ENCODE measurements at regions not wholly inside any gene's neighbourhood (a gene's known extent, or its start where the extent isn't known, plus 50 kb on each side); places are given as distances from the start of the nearest gene placed in this dataset.

DNA sequence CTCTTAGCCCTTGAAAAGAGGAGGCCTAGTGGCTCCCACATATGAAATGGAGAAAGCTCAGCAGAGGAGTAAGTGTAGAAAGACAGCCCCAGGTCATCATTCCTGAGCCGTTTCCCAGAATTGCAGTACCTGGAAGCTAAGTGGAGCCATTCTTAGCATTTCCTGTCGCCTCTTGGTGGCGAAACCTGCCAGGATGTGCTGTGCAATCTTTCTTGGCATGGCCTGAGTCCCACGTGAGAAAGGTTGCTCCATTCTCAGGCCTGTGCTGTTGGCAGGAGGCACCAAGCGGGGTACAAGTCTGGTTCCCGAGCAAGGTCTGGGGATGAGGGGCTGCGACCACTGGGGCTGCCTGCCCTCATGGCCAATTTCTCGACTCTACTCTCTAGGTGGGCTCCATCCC is 207.2 kb upstream of the TPM1 start:
- TF ChIP-seq CTCF (IDR thresholded peaks at IDR 0.05) = no peak
- DNase-seq (ENCODE audit: low spot score in 2 of 2) = no peak
- H3K4me3 ChIP-seq = no peak overlapping the region
- no peaks in the 10 kb centered on the region for H3K4me1 ChIP-seq
- H3K36me3 ChIP-seq = peaks cover 66 to 67% of the 10 kb centered on the region in 2 donors
- H3K27me3 ChIP-seq = no peaks in the 10 kb centered on the region
- no peak overlapping the region for H3K27ac ChIP-seq
- intact Hi-C loops (cut with DNase I) = no loop called here
- H3K9me3 ChIP-seq = no peaks in the 10 kb centered on the region

DNA sequence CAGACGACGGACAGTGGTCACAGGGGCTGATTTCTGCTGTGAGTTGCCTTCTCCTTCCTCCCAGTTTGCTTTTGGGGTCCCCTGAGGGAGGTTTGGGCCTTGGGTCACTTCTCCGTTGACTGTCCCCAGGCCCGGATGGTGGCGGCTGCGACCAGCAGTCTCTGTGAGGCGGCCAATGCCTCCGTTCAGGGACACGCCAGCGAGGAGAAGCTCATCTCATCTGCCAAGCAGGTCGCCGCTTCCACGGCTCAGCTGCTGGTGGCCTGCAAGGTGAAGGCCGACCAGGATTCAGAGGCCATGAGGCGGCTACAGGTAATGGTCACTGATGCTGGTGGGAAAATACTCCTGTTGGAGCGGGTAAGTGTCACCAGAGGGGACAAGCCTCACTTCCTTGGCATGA is 206.8 kb upstream of the TPM1 start:
- H3K9me3 ChIP-seq = no peaks in the 10 kb centered on the region
- H3K4me1 ChIP-seq = no peaks in the 10 kb centered on the region
- H3K36me3 ChIP-seq = peaks cover 70 to 71% of the 10 kb centered on the region in 2 donors
- intact Hi-C loops (cut with DNase I) = no loop called here
- no peak for DNase-seq (ENCODE audit: low spot score in 2 of 2)
- no peaks in the 10 kb centered on the region for H3K27me3 ChIP-seq
- no peak overlapping the region for H3K4me3 ChIP-seq
- TF ChIP-seq CTCF (IDR thresholded peaks at IDR 0.05) = no peak
- no peak overlapping the region for H3K27ac ChIP-seq

DNA sequence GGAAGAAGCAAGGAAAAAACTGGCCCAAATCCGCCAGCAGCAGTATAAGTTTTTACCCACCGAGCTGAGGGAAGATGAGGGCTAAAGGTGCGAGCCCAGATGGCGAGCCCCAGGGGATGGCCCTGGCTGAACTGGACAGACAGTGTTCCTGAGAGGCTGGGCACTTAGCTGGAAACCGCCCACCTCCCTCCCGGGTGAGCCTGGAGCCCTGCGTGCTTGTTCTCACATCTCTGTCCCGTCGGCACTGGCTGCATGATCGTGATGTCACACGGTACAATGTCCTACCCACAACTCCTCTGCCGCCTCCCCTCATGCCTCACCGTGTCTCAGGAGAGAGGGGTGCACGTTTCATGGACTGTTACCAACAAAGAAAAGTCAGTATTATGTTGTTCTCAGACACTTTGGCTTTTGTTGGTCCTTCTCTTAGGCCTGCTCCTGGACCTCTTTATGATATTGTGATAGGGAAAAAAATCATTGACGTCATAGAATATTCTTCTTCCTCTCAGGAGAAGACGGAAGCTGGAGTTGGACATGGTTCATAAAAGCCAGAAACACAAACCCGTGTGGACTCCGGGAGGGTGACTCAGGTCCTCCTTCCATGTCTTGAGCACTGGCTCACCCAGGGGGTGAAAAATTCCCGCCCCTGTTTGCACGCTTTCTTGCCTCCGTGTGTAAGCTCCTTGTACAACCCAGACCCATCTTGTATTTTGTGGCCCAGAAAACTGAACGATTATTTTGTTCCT is 201.8 kb upstream of the TPM1 start:
- no peaks in the 10 kb centered on the region for H3K27me3 ChIP-seq
- no peaks in the 10 kb centered on the region for H3K4me1 ChIP-seq
- DNase-seq (ENCODE audit: low spot score in 2 of 2) = no peak
- H3K36me3 ChIP-seq = peaks cover 52 to 55% of the 10 kb centered on the region in 2 donors
- no peak for TF ChIP-seq CTCF (IDR thresholded peaks at IDR 0.05)
- no peak overlapping the region for H3K4me3 ChIP-seq
- H3K27ac ChIP-seq = no peak overlapping the region
- H3K9me3 ChIP-seq = no peaks in the 10 kb centered on the region
- intact Hi-C loops (cut with DNase I) = no loop called here

- no peak for DNase-seq (ENCODE audit: low spot score in 2 of 2)
- Histone ChIP-seq H3K9me3 (no peaks in the 10 kb centered on the region), H3K4me1 (no peaks in the 10 kb centered on the region), H3K27ac (no peak overlapping the region), H3K36me3 (peaks cover 46 to 50% of the 10 kb centered on the region in 2 donors), H3K4me3 (no peak overlapping the region), H3K27me3 (no peaks in the 10 kb centered on the region)
- TF ChIP-seq CTCF (IDR thresholded peaks at IDR 0.05) = no peak
- intact Hi-C loops (cut with DNase I) = no loop called here
Measured at GRCh38 chr15:62841269-62841628, 201.3 kb upstream of the TPM1 start.

GRCh38 chr15:62841891-62842559 is 200.5 kb upstream of the TPM1 start:
- no peak for TF ChIP-seq CTCF (IDR thresholded peaks at IDR 0.05)
- Histone ChIP-seq H3K9me3 (no peaks in the 10 kb centered on the region), H3K4me1 (no peaks in the 10 kb centered on the region), H3K27ac (no peak overlapping the region), H3K4me3 (no peak overlapping the region), H3K27me3 (no peaks in the 10 kb centered on the region), H3K36me3 (peaks cover 39 to 43% of the 10 kb centered on the region in 2 donors)
- intact Hi-C loops (cut with DNase I) = no loop called here
- no peak for DNase-seq (ENCODE audit: low spot score in 2 of 2)

Measured in ascending aorta (tissue), 2 donors.